Tibial nerve (tissue), 4 donors: ENCODE measurements at regions not wholly inside any gene's neighbourhood (a gene's known extent, or its start where the extent isn't known, plus 50 kb on each side); places are given as distances from the start of the nearest gene placed in this dataset.

Experiments
- CTCF ChIP-seq, 5 experiments: fragments of 200-600 bp in 3 of 5; fragments of 450-650 bp in 2 of 5; sonication (generic) in 3 of 5; IDR thresholded peaks; one replicate each; pipeline ENCODE4 v1.5.1; 2016 to 2019; ENCODE audit warnings: antibody characterized with exemption in 5 of 5, mild to moderate bottlenecking in 3 of 5, moderate library complexity in 2 of 5
- EP300 ChIP-seq, 2 donors: sonication (generic); formaldehyde crosslinking; IDR thresholded peaks; one replicate each; pipeline ENCODE4 v1.6.1; 2017; ENCODE audit warnings: antibody characterized with exemption in 2 of 2, mild to moderate bottlenecking in 1 of 2
- POLR2A ChIP-seq, 2 donors: fragments of 450-650 bp; IDR thresholded peaks; one replicate each; pipeline ENCODE4 v1.6.1; 2017; ENCODE audit warnings: antibody characterized with exemption in 2 of 2, mild to moderate bottlenecking in 2 of 2, moderate library complexity in 2 of 2

GRCh38 chrY:16947221-16947620 is 932.8 kb downstream of the CDY2B start:
- TF ChIP-seq CTCF (IDR thresholded peaks at IDR 0.05) (no peak), POLR2A (IDR thresholded peaks at IDR 0.05) (no peak), EP300 (IDR thresholded peaks at IDR 0.05) (no peak)
